ENCODE measurements at regions not wholly inside any gene's neighbourhood (a gene's known extent, or its start where the extent isn't known, plus 50 kb on each side); places are given as distances from the start of the nearest gene placed in this dataset.
"Not testable (repeated sequence)": the region's sequence is repeated elsewhere in the genome, so short reads cannot be mapped to it uniquely, and the experiment has no call there.

DNA sequence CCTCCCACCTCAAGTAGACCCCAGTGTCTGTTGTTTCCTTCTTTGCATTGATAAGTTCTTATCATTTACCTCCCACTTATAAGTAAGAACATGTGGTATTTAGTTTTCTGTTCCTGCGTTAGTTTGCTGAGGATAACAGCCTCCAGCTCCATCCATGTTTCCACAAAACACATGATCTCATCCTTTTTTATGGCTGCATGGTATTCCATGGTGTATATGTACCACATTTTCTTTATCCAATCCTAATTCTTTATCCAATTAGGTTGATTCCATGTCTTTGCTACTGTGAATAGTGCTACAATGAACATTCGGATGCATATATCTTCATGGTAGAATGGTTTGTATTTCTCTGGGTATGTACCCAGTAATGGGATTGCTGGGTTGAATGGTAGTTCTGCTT is 102.5 kb upstream of the UGP2 start:
- not testable (repeated sequence) for DNase-seq

DNA sequence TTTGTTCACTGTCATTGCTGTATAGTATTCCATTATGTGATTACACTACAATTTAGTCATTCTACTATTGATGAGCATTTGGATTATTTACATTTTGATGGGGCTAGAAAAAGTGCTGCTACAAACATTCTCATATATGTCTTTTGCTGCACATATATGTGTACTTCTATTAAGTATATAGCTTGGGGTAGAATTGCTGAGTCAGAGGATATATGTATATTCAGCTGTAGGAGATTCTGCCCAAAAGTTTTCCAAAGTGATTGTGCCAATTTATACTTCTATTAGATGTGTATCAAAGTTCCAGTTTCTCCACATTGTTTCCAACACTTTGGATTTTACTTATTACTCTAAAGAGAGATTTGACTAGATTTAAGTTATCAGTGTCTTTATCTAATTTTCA is 101.7 kb upstream of the UGP2 start:
- no peak for DNase-seq

DNA sequence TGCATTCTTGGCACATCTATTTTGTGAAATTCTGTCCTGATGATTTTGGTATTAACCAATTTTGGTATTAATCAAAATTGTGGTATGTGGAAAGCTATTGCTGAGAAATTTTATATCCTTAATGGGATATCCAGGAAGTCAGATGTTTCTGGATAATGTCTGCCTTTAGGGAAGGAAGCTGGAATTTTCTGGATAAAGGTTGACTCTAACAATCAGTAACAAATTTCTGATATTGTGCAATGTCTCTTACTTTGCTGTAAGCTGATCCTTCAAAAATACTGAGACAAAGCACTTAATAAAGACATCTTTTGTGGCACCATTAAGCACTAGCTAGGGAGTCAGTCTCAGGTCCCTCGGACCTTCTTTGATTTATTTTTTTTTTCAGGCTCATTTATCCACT is 100.8 kb upstream of the UGP2 start:
- no peak for DNase-seq

DNA sequence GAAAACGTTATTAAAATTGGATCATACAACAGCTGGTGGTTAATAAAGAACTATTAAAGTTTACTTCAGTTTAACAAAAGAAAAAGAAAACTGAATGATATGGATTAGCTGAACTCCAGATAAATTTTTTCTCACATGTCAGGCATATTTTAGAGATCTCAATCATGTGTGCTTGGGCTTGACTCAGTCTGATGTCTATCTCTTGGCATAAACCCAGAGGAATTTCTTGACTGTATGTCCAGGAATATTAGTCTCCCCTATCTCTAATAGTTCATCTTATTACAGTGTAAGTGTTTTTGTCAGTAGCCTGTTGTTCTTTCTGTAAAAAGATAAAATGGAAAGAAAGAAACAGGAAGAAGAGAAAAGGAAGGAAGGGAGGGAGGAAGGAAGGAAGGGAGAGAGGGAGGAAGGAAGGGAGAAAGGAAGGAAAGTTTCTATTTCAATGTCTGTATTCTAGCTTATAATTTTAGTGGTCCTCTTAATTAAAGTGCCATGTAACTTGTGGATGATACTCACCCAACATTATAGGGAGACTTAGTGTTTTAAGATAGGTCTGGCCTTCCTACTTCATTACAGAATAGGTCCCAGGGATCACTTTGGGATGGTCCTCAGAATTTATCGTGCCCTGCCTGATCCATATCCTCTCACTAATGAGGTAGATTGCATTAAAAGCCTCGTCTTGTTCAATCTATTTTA is 99.7 kb upstream of the UGP2 start:
- DNase-seq, result no peak

DNA sequence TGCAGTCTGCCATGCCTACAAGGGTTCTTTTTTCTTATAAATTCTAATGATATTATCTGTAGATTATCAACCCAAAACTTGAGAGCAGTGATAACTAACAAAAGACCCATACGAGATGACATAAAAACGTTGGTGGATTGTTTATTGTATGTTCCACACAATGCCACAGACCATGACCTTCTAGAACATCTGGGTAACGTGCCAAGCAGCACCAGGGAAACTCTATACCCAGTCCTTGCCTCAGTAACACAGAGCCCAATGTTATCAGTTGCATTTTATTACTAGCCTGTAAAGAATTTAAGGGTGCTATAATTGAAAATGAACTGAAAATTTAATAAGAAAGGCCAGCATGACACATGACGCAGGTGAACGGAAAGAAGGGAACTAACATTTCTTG is 99.1 kb upstream of the UGP2 start:
- DNase-seq, result no peak

DNA sequence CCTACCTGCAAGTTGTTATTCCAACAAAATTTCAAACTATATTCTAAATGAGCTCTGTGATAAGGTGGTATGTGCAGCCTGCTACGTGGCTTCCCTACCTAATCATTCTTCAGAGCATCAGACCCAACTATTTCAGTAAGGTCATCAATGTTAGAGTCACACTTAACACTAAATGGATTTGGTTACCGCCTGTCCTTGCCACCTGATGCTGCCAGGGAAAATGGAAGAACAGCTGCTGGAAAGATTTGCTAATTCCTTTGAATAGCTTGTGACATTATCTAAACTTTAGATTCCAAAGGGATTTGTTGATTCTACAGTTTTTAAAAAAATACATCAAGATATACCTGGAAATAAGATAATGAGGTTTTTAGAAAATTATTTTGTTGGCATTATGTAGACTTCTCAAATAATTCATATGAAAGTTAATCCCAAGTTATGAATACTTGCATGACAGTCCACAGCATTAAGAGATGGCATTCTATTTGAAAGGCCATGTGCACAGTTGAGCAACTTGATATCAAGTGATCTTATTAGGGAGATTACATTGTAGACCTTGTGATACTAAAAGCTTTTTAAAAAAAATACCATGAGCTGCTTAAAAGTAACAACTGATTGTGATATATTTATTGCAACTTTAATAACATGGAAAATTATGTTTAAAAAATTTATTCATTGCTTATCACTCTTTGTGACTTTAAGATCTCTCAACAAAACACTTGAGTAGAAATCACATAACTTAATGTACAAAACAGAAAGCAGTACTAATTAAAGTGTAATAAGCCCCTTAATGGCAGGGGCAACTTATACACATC is 98.3 kb upstream of the UGP2 start:
- no peak for DNase-seq

DNA sequence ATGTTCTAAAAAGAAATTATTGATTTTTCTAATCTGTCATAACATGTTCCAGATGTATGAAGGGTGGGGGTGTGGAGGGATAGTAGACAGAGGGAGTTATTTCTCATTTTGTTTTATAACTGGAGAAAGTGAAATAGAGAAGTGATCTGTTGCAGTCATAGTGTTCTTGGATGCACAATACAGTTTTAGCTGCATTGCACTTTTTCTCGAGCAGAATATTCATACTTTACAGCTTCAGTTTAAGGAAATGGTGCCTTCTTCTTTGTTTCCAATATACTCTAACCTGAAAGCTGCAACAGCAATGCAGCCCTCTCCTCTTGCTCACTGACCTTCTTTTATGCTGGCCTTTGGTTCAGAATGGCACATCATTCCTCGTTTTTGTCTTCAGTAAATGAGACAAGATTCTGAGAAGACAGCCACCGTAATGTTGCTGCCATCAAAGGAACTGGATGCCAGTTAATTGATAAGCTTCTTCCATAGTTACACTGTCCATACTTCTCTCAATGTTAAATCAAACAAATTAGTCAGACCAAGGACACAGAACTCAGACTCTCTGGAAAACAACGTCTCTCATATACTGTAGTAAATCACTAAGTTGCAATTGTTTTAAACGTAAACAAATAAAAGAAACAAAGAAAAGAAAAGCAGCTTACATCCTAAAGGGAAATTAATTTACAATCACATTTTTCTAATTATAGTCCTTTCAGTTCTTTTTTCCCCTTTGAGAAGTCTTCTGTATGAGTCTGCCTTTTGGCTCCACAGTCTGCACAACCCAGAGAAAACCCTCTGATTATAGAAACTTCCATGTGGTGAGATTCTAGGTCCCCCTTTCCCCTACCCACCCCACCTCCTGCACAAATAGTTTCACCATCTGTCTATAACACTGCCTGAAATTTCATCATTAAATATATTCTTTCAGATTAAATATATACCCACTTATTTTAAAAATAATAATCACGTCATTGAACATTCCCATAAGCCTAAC is 97.4 kb upstream of the UGP2 start:
- DNase-seq, result no peak

DNA sequence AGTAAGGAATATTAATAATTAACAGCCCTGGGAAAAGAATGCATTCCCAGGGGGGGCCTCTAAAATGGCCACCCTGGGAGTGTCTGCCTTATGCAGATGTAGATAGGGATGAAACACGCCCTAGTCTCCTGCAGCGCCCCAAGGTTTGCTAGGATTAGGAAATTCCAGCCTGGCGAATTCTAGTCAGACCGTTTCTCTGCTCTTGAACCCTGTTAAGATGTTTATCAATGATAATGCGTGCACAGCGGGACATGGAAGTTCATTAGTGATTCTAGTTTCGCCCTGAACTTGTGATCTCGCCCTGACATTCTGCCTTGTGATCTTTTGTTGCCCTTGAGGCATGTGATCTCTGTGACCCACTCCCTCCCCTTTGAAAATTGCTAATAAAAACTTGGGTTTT is 95.1 kb upstream of the UGP2 start:
- not testable (repeated sequence) for DNase-seq

DNA sequence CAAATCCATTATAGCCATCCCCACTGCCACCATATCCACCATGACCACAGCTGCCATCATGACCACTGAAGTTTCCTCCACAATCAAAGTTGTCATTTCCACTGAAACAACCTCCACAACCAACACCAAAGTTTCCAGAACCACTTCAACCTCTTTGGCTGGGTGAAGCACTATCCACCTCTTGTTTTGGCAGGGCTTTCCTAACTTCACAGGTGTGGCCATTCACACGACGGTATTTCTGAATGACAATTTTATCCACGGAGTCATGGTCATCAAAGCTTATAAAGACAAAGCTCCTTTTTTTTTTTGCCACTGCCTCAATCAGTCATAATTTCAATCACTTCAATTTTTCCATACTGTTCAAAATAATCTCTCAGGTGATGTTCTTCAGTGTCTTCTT is 89.8 kb upstream of the UGP2 start:
- no peak for DNase-seq

DNA sequence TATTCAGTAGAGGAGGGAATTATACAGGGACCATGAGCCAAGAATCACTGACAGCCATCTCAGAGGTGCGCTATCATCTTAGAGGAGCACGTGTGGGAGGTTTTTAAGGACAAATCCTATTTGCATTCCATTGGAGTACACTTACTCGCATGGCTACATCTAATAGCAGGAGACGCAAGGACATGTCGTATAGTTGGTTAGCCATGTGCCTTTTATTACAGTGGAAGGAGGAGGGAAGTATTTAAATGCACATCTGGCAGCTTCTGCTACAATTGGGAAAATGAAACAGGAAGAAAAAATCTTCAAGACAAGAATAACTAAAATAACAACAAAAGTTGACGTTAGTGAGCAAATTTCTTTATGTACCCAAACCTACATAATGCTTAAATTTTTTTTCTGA is 86.5 kb upstream of the UGP2 start:
- peak; percentile 48 for DNase-seq

DNA sequence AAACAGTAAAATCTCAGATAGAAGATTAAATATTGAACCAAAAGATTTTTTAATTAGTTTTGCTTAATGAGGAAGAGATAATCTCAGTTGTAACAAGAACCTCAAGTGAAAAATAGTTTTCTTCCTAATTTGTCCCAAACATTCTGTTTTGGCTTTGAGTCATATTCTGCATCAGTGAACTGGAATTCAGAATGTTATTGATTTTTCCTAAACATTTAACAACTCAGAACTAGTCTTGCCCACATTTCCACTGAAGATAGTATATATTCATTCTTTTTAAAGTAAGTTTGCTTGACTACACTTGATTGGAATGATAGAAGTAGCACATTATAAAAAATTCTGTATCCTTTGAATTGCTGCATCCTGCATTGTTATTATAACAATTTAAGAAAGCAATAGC is 85.7 kb upstream of the UGP2 start:
- DNase-seq, result peak; percentile 41

DNA sequence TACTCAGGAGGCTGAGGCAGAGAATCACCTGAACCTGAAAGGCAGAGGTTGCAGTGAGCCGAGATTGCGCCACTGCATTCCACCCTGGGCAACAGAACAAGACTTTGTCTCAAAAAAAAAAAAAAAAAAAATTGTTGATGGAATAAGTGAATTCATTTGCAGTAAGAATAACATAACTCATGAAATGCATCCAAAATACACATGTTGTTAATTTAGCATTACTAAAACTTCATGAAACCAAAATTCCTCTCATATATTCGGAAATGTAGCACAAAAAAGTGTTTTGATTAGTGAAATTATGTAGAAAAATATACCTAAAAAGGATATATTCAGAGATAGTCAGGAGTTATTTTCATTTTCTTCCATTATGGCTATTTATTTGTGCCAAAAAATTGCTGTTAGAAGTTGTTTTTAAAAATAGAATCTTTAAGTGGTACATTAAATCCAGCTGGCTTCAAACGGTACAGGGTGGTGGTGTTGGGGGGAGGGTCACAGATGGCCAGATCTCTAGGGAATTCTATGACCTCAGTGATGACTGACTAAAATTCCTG is 78.2 kb upstream of the UGP2 start:
- peak; percentile 66 for DNase-seq

DNA sequence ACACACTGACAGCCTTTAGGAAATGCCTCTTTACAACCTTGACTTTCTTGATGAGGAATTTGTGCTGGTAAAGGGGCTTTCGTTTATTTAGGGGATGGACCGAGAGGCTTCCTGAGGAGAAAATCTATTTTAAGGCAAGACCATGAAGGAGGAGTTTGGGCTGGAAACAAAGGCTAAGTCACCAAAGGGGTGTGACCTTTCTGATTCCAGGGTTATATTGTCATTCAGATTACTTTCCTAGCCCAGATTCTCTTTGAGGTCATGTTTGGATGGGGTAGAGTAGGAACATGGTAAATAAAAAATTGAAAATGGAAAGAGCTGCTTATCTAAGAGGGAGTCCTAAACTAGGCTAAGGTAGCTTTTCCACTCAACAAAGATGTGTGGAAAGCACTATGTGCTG is 77.1 kb upstream of the UGP2 start:
- no peak for DNase-seq

DNA sequence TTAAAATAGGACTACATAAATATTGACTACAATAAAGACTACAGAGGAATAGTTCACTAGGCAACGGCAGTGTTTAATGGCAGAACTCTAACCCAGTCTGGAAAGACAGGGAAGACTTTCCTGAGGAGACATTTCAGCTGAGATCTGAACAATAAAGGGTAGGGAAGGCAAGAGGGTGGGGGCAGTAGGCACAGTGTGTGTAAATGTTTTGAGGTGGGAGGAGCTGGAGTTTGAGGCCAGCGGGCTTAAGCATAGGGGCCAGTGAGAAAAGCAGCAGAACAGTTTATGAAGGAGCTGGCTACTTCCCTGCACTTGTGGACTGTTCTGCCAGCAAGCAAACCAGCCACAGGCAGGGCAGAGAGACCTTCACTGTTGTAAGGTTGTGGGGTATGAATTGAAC is 76.6 kb upstream of the UGP2 start:
- DNase-seq, result no peak

DNA sequence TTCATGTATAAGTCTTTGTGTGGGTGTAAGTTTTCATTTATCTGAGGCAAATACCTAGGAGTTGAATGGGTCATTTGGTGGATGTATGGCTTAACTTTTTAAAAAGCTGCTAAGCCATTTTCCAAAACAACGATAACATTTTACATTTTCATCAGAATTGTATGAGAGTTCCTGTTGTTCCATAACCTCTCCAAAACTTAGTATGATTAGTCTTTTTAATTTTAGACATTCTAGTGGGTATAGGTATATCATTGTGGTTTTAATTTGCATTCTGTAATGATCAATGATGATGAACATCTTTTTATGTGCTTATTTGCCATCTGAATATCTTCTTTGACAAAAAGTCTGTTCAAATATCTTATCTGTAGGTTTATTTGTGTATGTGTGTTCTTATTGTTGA is 74.4 kb upstream of the UGP2 start:
- no peak for DNase-seq

DNA sequence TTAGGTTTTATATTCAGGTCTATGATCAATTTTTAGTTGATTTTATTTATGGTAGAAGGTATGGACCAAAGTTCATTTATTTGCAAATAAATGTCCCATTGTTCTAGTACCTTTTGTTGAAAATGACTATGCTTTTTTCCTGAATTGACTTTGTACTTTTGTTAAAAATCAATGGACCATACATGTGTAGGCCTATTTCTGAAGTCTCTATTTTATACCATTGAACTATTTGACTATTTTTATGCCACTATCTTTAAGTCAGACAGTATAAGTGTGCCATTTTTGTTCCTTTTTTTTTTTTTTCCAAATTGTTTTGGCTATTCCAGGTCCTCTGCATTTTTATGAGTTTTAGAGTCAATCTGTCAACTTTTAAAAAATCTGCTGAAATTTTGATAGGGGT is 73.6 kb upstream of the UGP2 start:
- no peak for DNase-seq

DNA sequence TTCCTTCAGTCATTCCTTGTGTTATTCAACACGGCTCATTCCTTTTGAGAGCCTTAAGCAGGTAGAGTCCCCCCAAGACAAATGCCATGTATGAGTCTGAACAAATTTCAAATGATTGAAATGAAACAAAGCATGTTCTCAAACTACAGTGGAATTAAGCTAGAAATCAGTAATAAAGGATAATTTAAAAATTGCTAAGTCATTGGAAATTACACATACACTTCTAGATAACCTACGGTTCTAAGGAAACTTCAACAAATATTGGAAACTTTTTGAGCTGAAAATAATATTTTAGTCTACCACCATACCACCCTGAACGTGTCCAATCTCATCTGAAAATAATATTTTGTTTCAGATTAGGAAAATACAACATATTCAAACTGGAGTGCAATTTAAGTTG is 71.8 kb upstream of the UGP2 start:
- DNase-seq, result no peak

DNA sequence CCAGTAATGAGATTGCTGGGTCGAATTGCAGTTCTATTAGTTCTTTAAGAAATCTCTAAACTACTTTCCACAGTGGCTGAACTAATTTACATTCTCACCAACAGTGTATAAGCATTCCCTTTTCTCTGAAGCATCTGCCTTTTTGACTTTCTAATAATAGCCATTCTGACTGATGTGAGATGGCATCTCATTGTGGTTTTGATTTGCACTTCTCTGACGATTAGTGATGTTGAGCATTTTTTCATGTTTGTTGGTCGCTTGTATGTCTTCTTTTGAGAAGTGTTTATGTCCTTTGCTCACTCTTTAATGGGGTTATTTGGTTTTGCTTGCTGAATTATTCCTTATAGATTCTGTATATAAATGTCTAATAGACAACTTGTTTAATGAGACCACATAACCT is 69.6 kb upstream of the UGP2 start:
- DNase-seq, result no peak

DNA sequence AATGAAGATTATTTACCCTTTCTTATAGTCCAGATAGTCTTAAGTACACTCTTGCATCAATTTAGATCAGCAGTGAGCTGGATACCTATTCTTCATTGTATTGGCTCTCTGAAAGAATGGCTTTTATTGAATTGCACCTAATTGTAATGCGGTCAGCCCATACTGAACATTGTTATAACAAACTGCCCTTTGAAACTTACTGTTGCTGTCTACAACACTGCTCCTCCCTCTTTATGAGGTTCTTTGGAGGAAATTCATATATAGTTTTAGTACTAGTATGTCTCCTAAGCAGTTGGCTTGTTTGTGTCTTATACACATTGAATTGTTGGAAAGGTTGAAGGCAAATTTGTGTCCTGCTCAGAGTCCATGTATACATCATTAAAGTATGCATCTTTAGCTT is 66.5 kb upstream of the UGP2 start:
- DNase-seq, result no peak

DNA sequence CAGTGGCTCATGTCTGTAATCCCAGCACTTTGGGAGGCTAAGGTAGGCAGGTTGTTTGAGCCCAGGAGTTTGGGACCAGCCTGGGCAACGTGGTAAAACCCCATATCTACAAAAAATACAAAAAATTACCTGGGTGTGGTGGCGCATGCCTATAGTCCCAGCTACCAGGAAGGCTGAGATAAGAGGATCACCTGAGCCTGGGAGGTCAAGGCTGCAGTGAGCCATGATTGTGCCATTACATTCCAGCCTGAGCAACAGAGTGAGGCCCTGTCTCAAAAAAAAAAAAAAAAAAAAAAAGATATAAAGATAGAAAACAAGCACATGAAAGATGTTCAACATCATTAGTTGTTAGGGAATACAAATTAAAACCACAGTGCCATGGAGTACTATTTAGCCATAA is 65.3 kb upstream of the UGP2 start:
- DNase-seq, result no peak

DNA sequence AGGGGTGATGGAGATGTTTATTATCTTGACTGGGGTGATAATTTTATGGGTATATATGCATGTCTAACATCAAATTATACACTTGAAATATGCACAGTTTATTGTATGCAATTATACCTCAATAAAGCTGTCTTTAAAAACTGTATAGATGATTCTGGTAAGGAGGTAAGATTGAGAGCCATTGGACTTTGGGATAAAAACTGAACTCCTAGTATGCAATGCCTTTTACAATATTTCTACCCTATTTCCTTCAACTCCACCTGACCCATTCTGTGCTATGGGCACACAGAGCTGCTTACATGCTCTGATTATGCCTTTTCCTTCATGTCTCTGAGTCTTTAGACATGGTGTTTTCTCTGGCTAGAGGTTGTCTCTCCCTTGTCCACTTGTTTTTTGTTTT is 63.9 kb upstream of the UGP2 start:
- no peak for DNase-seq

DNA sequence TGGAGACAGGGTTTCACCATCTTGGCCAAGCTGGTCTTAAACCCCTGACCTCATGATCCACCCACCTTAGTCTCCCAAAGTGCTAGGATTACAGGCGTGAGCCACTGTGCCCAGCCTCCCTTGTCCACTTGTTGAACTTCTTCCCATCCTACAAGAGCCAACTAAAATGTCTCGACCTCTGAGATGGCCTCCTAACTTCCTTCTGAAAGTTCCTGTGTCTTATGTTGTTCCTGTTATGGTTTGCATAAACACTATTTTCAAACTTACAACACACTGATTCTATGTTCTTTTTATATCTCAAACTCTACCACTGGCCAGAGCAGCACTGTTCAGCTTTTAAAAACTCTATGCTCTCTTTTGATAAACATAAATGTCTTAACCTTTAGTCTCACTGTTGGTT is 63.3 kb upstream of the UGP2 start:
- no peak for DNase-seq

All from muscle of arm (tissue), 1 donor.